NT2/D1 (cell line): ENCODE measurements at regions not wholly inside any gene's neighbourhood (a gene's known extent, or its start where the extent isn't known, plus 50 kb on each side); places are given as distances from the start of the nearest gene placed in this dataset.

Source experiments
- DNase-seq: peaks from one replicate; pipeline ENCODE4 v3.0.0-alpha.2; 2011; ENCODE audit warnings: low read depth, low spot score
- H3K27me3 ChIP-seq: 2 replicates; pipeline ENCODE4 v1.6.0; 2011; ENCODE audit warnings: mild to moderate bottlenecking; ENCODE audit not compliant: insufficient read length, insufficient read depth
- H3K36me3 ChIP-seq: 2 replicates; pipeline ENCODE4 v1.6.1; 2011; ENCODE audit warnings: mild to moderate bottlenecking, low read length, mixed read lengths; ENCODE audit not compliant: insufficient read depth, insufficient read length
- H3K4me1 ChIP-seq: 2 replicates; pipeline ENCODE4 v1.5.1; 2011; ENCODE audit not compliant: insufficient read depth, insufficient read length
- H3K4me3 ChIP-seq: 2 replicates; pipeline ENCODE4 v1.5.1; 2011; ENCODE audit warnings: low read depth; ENCODE audit not compliant: insufficient read length
- H3K9ac ChIP-seq: 2 replicates; pipeline ENCODE4 v1.6.0; 2011; ENCODE audit warnings: low read depth; ENCODE audit not compliant: insufficient read length
- H3K9me3 ChIP-seq: 2 replicates; pipeline ENCODE4 v1.5.1; 2011; ENCODE audit warnings: mild to moderate bottlenecking, low read length; ENCODE audit not compliant: insufficient read depth
- SUZ12 ChIP-seq: IDR thresholded peaks from 2 replicates; pipeline ENCODE4 v1.6.1; 2011; ENCODE audit not compliant: insufficient read length, insufficient read depth; ENCODE audit errors: extremely low read depth
- YY1 ChIP-seq: IDR thresholded peaks from 2 replicates; pipeline ENCODE4 v1.6.1; 2011; ENCODE audit not compliant: insufficient read length, insufficient read depth
- ZNF274 ChIP-seq: IDR thresholded peaks from 2 replicates; pipeline ENCODE4 v1.6.1; 2011; ENCODE audit warnings: mild to moderate bottlenecking, low read depth, low read length

GRCh38 chr15:59843609-59844008, 154.5 kb upstream of the BNIP2 start:
- Histone ChIP-seq H3K27me3 (no peaks in the 10 kb centered on the region), H3K9me3 (no peaks in the 10 kb centered on the region), H3K36me3 (no peaks in the 10 kb centered on the region), H3K9ac (no peak overlapping the region), H3K4me1 (no peaks in the 10 kb centered on the region), H3K4me3 (no peak overlapping the region)
- no peak for DNase-seq
- TF ChIP-seq ZNF274 (no peak), YY1 (no peak), SUZ12 (no peak)

GRCh38 chr15:59841036-59841435, 151.9 kb upstream of the BNIP2 start:
- DNase-seq, result no peak
- H3K9ac ChIP-seq, result no peak overlapping the region
- no peaks in the 10 kb centered on the region for H3K9me3 ChIP-seq
- TF ChIP-seq ZNF274, result no peak
- TF ChIP-seq SUZ12, result no peak
- TF ChIP-seq YY1, result no peak
- H3K4me1 ChIP-seq, result no peaks in the 10 kb centered on the region
- no peaks in the 10 kb centered on the region for H3K36me3 ChIP-seq
- no peaks in the 10 kb centered on the region for H3K27me3 ChIP-seq
- H3K4me3 ChIP-seq, result no peak overlapping the region

- H3K4me1 ChIP-seq, result no peaks in the 10 kb centered on the region
- no peak for DNase-seq
- no peaks in the 10 kb centered on the region for H3K9me3 ChIP-seq
- H3K4me3 ChIP-seq, result no peak overlapping the region
- TF ChIP-seq YY1 (no peak), ZNF274 (no peak), SUZ12 (no peak)
- no peaks in the 10 kb centered on the region for H3K36me3 ChIP-seq
- no peak overlapping the region for H3K9ac ChIP-seq
- H3K27me3 ChIP-seq, result no peaks in the 10 kb centered on the region
Observed at GRCh38 chr15:59839906-59840305, 150.8 kb upstream of the BNIP2 start.

- TF ChIP-seq ZNF274 (no peak), YY1 (no peak), SUZ12 (no peak)
- no peaks in the 10 kb centered on the region for H3K4me1 ChIP-seq
- H3K9ac ChIP-seq, result no peak overlapping the region
- no peaks in the 10 kb centered on the region for H3K36me3 ChIP-seq
- no peaks in the 10 kb centered on the region for H3K27me3 ChIP-seq
- no peaks in the 10 kb centered on the region for H3K9me3 ChIP-seq
- H3K4me3 ChIP-seq, result no peak overlapping the region
- DNase-seq, result no peak
Observed at GRCh38 chr15:59838900-59839299, 149.8 kb upstream of the BNIP2 start.

- Histone ChIP-seq H3K4me1 (no peaks in the 10 kb centered on the region), H3K36me3 (no peaks in the 10 kb centered on the region), H3K4me3 (no peak overlapping the region), H3K9ac (no peak overlapping the region), H3K9me3 (no peaks in the 10 kb centered on the region), H3K27me3 (no peaks in the 10 kb centered on the region)
- DNase-seq, result no peak
- no peak for TF ChIP-seq ZNF274
- no peak for TF ChIP-seq YY1
- TF ChIP-seq SUZ12, result no peak
Observed at GRCh38 chr15:59835776-59836175, 146.7 kb upstream of the BNIP2 start.

- DNase-seq, result no peak
- Histone ChIP-seq H3K36me3 (no peaks in the 10 kb centered on the region), H3K9me3 (no peaks in the 10 kb centered on the region), H3K9ac (no peak overlapping the region), H3K4me1 (no peaks in the 10 kb centered on the region), H3K27me3 (no peaks in the 10 kb centered on the region), H3K4me3 (no peak overlapping the region)
- TF ChIP-seq ZNF274, result no peak
- no peak for TF ChIP-seq SUZ12
- TF ChIP-seq YY1, result no peak
Observed at GRCh38 chr15:59834528-59834927, 145.4 kb upstream of the BNIP2 start.

GRCh38 chr15:59833366-59833765, 144.2 kb upstream of the BNIP2 start:
- Histone ChIP-seq H3K4me3 (no peak overlapping the region), H3K9me3 (no peaks in the 10 kb centered on the region), H3K27me3 (no peaks in the 10 kb centered on the region), H3K4me1 (no peaks in the 10 kb centered on the region), H3K9ac (no peak overlapping the region), H3K36me3 (no peaks in the 10 kb centered on the region)
- TF ChIP-seq SUZ12 (no peak), ZNF274 (no peak), YY1 (no peak)
- DNase-seq, result no peak

GRCh38 chr15:59830873-59831272, 141.8 kb upstream of the BNIP2 start:
- DNase-seq, result no peak
- H3K27me3 ChIP-seq, result no peaks in the 10 kb centered on the region
- no peak overlapping the region for H3K4me3 ChIP-seq
- no peaks in the 10 kb centered on the region for H3K36me3 ChIP-seq
- H3K9me3 ChIP-seq, result no peaks in the 10 kb centered on the region
- H3K9ac ChIP-seq, result no peak overlapping the region
- TF ChIP-seq YY1, result no peak
- TF ChIP-seq ZNF274, result no peak
- no peak for TF ChIP-seq SUZ12
- no peaks in the 10 kb centered on the region for H3K4me1 ChIP-seq
